Right lobe of liver (tissue), 6 donors: ENCODE measurements at regions not wholly inside any gene's neighbourhood (a gene's known extent, or its start where the extent isn't known, plus 50 kb on each side); places are given as distances from the start of the nearest gene placed in this dataset.

Experiments
- ATAC-seq, 4 donors: fragments of 200-7000 bp; cut with Tn5 transposase; one replicate each; pipeline ENCODE4 v1.9.1; 2020; ENCODE audit warnings: mild to moderate bottlenecking in 4 of 4, moderate library complexity in 4 of 4
- DNase-seq, 3 donors: peaks; one replicate each; pipeline ENCODE4 v3.0.0-alpha.2; 2020
- H3K27ac ChIP-seq, 3 donors: fragments of 200-600 bp; one replicate each; pipeline ENCODE4 v1.8.0; 2022
- H3K27me3 ChIP-seq, 2 donors: fragments of 200-600 bp; one replicate each; pipeline ENCODE4 v1.8.0; 2022
- H3K36me3 ChIP-seq, 4 donors: fragments of 200-600 bp; sonication (generic) in 1 of 4; one replicate each; pipeline versions ENCODE4 v1.5.1 to v1.8.0; 2017 to 2022; ENCODE audit warnings: control low read depth in 1 of 4
- H3K4me1 ChIP-seq, 4 donors: fragments of 200-600 bp; sonication (generic) in 1 of 4; one replicate each; pipeline versions ENCODE4 v1.5.1 to v1.8.0; 2017 to 2022; ENCODE audit warnings: control low read depth in 1 of 4
- H3K4me3 ChIP-seq, 3 donors: fragments of 200-600 bp; one replicate each; pipeline ENCODE4 v1.8.0; 2022
- H3K9me3 ChIP-seq, 4 donors: fragments of 200-600 bp; sonication (generic) in 1 of 4; one replicate each; pipeline versions ENCODE4 v1.5.1 to v1.8.0; 2017 to 2022; ENCODE audit warnings: control low read depth in 1 of 4
- POLR2A ChIP-seq: fragments of 450-650 bp; IDR thresholded peaks from one replicate; pipeline ENCODE4 v1.6.1; 2017; ENCODE audit warnings: antibody characterized with exemption, mild to moderate bottlenecking
- WGBS: methylation state at CpG from one replicate; pipeline ENCODE4 v1.1.6; 2018; ENCODE audit warnings: low coverage, low lambda C conversion rate; ENCODE audit not compliant: insufficient coverage; ENCODE audit errors: missing lambda C conversion rate; 5-methylcytosine and 5-hydroxymethylcytosine counted together
- intact Hi-C, 2 donors: fragments of 100-400 bp; cut with DNase I; formaldehyde crosslinking; loops; one replicate each; pipeline versions ENCODE4 v1.11.2 to v1.14.1; 2022
- TF ChIP-seq, protein P1 (sequence below), 4 donors: fragments of 200-600 bp in 3 of 4; fragments of 450-650 bp in 1 of 4; IDR thresholded peaks; one replicate each; pipeline versions ENCODE4 v1.5.1 to v1.8.0; 2016 to 2022; ENCODE audit warnings: antibody characterized with exemption in 4 of 4, mild to moderate bottlenecking in 2 of 4
- donor health status: DM: no; HTN: yes; CAD: no.
- donor health status: DM: no; HTN: no; CAD: no.
- donor health status: DM: no; HTN: no; CAD: no.
- donor health status: DM: no; HTN: yes; CAD: no.
- donor health status: DM: no; HTN: yes; CAD: no.

DNA sequence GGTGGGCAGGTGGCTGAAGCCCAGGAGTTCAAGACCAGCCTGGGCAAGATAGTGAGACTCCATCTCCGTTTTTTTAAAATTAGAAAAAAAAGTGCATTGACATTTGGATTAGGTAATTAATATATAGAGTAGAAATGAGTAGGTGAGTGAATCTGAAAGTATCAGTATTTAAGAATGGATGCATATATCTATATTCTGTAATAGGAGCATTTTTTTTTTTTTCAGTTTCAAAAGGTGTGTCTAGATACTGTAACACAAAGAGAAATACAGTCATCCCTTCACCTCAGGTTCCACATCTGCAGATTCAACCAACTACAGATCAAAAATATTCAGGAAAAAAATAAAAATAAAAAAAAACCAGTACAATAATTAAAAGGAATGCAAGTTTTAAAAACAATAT is 50.8 kb downstream of the RBM27 start:
- DNase-seq (no peak), ATAC-seq (no peak)
- H3K27me3 ChIP-seq, result no peaks in the 10 kb centered on the region
- 83% methylated on average over 1 of the region's 1 CpG for whole genome bisulfite sequencing
- H3K27ac ChIP-seq, result no peak overlapping the region
- no peak overlapping the region for H3K4me3 ChIP-seq
- TF ChIP-seq, protein P1, sequence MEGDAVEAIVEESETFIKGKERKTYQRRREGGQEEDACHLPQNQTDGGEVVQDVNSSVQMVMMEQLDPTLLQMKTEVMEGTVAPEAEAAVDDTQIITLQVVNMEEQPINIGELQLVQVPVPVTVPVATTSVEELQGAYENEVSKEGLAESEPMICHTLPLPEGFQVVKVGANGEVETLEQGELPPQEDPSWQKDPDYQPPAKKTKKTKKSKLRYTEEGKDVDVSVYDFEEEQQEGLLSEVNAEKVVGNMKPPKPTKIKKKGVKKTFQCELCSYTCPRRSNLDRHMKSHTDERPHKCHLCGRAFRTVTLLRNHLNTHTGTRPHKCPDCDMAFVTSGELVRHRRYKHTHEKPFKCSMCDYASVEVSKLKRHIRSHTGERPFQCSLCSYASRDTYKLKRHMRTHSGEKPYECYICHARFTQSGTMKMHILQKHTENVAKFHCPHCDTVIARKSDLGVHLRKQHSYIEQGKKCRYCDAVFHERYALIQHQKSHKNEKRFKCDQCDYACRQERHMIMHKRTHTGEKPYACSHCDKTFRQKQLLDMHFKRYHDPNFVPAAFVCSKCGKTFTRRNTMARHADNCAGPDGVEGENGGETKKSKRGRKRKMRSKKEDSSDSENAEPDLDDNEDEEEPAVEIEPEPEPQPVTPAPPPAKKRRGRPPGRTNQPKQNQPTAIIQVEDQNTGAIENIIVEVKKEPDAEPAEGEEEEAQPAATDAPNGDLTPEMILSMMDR (IDR thresholded peaks at IDR 0.05), result no peak
- TF ChIP-seq POLR2A, result no peak
- intact Hi-C loops, result no loop called here
- no peaks in the 10 kb centered on the region for H3K9me3 ChIP-seq
- no peaks in the 10 kb centered on the region for H3K4me1 ChIP-seq
- peaks cover 0 to 22% (median 4%) of the 10 kb centered on the region in 4 donors for H3K36me3 ChIP-seq

DNA sequence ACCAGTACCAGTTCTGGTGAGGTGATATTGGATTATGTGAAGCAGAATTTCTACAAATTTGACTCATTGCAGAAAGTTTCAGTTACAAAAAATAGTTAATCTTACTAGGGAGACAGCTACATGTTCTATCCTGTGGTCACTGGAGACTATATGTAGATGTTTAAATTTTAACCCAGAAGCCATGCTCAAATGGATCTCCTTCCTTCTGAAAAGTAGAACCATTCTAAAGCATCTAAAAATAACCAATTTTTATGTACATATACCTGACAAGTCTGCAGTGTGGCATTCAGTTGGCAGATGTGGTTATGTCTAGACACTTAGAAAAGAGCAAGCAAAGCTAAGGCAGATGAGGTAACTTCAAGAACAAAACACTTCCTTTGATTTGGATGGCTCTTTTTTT is 65.5 kb upstream of the POU4F3 start:
- no peaks in the 10 kb centered on the region for H3K9me3 ChIP-seq
- H3K27ac ChIP-seq, result no peak overlapping the region
- ATAC-seq, result no peak
- no peaks in the 10 kb centered on the region for H3K27me3 ChIP-seq
- no peak overlapping the region for H3K4me3 ChIP-seq
- TF ChIP-seq POLR2A, result no peak
- TF ChIP-seq, protein P1 (IDR thresholded peaks at IDR 0.05), result no peak
- H3K36me3 ChIP-seq, result peaks cover 0 to 62% (median 29%) of the 10 kb centered on the region in 4 donors
- H3K4me1 ChIP-seq, result no peaks in the 10 kb centered on the region
- intact Hi-C loops, result no loop called here
- no peak for DNase-seq

GRCh38 chr5:146283344-146283761 is 55.3 kb upstream of the POU4F3 start:
- DNase-seq, result no peak
- Histone ChIP-seq H3K4me1 (no peaks in the 10 kb centered on the region), H3K9me3 (no peaks in the 10 kb centered on the region), H3K27ac (no peak overlapping the region), H3K36me3 (peaks cover 0 to 33% (median 5%) of the 10 kb centered on the region in 4 donors), H3K27me3 (no peaks in the 10 kb centered on the region), H3K4me3 (no peak overlapping the region)
- TF ChIP-seq, protein P1 (IDR thresholded peaks at IDR 0.05), result no peak
- no peak for TF ChIP-seq POLR2A
- no peak for ATAC-seq
- intact Hi-C loops, result no loop called here
- 90% methylated on average over 3 of the region's 4 CpGs for WGBS

GRCh38 chr5:146284016-146284415 is 54.6 kb upstream of the POU4F3 start:
- TF ChIP-seq POLR2A, result no peak
- TF ChIP-seq, protein P1 (IDR thresholded peaks at IDR 0.05), result no peak
- Histone ChIP-seq H3K36me3 (peaks cover 0 to 37% (median 4%) of the 10 kb centered on the region in 4 donors), H3K9me3 (no peaks in the 10 kb centered on the region), H3K4me3 (no peak overlapping the region), H3K27me3 (no peaks in the 10 kb centered on the region), H3K4me1 (no peaks in the 10 kb centered on the region), H3K27ac (no peak overlapping the region)
- ATAC-seq (no peak), DNase-seq (no peak)
- intact Hi-C loops, result no loop called here
- WGBS, result 89% methylated on average over 1 of the region's 1 CpG
